NCI-H2171 (cell line): ENCODE measurements at regions not wholly inside any gene's neighbourhood (a gene's known extent, or its start where the extent isn't known, plus 50 kb on each side); places are given as distances from the start of the nearest gene placed in this dataset.

ENCODE experiments used
- DNase-seq: peaks from one replicate; lab custom pipeline; 2025; lab: John Stamatoyannopoulos, UW

DNA sequence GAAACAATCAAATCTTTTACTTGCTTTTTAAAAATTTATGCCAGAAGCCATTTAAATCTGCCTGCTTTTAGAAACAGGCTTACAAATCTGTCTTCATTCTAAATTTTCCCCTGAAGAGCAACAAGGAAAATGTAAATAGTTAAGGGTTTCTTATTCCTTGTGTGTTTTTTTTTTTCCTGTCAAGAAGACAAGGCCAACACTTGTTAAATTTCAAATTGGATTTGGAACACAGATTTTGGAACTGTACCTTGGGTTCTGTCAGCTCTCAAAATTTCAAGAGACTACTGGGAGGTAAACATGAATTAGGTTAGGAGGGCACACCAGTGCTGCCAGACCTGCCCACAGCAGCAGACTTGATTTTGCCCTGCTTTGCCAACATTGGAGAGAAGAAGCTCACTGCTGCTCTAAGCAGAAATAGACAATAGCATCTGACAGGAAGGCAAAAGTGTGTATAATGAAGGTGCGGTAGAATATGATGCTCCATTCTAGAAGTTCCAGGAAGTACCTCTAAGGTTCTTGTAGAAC is 121.7 kb downstream of the NHLRC3 start:
- DNase-seq, result no peak

DNA sequence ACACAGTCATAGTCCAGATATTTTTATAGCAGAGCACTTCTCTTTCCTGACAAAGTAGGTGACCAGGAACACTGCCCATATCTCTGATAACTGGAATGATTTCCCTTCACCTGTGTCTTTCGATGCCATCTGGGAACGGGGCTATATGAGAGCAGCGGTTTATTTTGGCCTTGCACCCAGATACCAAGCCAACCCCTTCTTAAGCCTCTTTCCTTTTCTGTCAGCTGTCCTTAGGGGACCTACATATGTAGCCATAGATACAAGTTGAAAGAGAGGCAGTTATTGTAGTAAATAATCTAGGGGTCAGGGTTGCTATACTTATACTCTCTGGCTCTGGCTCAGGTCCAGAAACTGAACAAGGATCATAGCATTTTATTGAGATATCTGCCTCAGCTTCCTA is 128.8 kb downstream of the NHLRC3 start:
- no peak for DNase-seq

DNA sequence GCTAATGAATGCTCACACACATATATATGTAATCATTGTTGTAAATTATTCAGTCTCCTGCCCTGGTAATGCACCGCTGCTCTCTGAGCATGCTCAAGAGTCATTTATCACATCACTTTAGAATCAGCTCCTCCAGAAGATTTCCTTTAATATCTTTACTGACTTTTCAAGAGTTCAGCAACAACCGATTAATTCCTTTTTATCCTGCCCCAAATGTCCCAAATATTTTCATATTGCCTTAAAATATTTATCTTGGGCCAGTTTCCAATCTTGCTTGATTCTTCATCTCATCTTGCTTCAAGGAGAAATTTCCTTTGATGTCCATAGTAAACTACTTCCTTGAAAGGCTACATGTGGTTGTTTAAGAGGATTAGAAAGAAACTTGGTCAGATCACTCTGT is 132.5 kb downstream of the NHLRC3 start:
- DNase-seq, result no peak

DNA sequence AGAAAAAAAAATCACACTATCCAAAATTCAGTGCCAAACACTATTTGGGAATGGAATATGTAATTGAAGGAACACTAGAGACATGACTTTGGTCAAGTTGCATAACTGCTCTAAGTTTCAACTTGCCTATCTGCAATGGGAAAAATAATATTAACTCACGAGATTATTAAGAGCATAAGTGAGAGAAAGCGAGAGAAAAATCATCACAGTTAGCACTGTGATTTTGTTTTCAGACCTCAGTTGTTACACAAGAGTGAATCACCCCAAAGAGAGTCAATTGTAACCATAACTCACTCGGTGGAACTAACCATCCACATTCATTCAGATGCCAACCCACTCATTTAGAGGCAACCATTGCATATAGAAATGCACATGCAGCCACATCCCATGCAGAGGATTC is 147.1 kb downstream of the NHLRC3 start:
- DNase-seq, result no peak

DNA sequence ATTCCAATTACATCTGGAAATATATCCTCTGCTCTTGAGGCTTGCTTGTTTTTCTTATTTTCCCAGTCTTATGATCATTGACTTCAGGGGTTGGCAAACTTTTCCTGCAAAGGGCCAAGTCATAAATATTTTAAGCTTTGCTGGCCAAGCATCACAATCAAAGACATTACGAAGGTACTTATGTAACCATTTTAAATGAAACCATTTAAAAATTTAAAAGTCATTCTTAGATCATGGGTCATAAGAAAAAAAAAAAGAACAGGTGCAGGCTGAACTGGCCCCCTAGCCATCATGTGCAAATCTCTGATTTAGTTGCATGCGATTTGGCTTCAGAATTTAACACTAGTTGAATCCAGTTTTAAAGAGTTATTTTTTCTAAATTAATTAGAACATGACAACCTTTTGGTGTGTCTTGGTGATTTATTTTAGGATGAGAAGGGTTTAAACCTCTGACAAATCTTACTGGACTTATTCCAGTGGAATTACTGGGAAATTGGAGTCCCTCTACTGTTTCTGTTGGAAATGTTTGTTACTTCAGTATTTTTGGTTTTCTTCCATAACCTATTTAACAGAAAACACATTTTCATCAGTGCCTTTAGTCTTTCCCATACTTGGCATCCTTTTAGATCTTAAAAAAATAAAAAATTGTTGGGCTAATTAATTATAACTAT is 148.1 kb downstream of the NHLRC3 start:
- no peak for DNase-seq

DNA sequence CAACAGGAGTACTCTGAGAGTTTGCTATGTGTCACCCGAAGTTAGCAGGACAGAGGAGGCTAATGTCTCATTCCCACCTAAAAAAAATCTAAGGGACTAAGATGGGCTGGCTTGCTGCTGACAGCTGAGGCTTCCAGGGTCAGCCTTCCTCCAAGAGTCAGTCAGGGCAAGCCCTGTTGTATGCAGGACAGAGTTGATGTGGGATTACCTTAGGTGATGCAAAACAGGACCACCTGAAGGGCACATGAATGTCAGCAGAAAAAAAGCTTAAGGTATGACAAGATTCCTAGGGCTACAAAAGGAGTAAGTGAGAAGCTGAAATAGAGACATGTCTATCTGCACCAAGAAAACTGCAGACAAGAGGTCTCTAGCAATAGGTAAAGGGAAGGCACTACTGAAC is 151.5 kb downstream of the NHLRC3 start:
- DNase-seq, result no peak

DNA sequence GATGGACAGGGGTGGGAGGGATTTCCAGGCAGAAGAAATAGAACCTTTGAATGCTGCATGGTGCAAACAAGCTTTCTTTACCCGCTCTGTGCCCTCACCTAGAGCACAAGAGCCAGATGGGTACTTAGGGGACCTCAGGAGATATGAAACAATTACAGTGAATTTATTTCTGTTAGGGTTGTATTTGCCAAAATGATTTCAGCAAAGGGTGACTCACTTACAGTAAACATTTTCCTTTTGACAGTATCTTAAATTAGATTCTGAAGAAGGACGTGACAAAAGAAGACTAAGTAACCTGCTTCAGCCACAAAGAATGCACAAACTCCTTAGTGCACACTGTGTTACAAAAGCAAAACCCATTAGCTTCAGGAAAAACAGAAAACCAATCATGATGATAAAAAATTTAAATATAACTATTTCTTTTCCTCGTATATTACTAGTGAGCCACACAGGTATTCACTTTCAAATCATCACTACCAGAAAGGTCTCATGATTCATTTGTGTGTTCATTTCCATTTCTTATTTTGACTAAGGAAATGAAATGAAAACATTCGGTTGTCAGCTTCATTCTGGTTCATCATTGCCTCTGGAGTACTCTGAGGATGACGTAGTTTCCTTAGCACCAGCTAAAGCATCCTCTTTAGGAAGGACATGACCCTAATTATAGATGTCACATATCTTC is 158.8 kb downstream of the NHLRC3 start:
- DNase-seq, result no peak

DNA sequence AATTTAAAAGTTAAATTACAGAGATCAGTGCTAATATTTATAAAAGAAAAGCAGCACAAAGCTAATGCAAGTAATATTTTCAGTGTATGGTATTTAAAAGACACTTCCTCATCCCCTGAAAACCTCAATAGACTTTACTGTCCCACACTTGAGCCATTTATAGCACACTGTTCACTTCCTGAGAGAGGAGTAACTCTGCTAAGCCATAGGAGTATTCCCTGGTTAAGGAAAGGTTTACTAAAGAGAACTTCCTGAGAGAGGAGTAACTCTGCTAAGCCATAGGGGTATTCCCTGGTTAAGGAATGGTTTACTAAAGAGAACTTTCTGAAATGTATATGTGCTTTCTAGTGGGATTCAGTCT is 159.4 kb downstream of the NHLRC3 start:
- no peak for DNase-seq

DNA sequence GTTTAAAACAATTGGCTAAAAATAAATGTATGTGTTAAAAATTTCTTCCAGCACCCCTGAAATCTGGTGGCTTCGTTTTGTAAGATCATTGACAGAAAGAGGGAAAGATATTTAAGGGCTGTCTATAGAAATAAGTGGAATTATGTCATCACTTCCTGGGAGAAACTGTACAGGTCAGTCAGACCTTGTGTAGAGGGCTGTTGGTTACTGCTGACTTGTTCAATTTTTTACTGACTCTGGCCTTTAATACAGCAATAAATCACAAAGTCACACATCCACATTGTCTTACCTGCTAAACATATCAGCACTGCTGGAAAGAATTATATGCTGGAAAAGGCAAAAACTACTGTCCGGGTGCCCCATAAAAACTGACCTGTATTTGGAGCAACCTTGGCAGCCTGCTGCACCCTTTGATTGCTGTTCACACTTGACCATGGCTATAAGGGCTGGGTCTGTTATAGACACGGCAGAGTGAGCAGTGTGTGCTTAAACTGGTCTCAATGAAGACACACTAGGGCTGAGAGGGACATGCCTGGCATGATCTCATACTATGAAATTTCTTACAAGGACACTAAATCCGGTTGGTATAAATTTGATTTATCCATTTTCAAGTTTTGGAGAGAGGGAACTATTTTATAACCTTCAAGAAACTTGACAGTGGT is 162.1 kb downstream of the NHLRC3 start:
- no peak for DNase-seq

DNA sequence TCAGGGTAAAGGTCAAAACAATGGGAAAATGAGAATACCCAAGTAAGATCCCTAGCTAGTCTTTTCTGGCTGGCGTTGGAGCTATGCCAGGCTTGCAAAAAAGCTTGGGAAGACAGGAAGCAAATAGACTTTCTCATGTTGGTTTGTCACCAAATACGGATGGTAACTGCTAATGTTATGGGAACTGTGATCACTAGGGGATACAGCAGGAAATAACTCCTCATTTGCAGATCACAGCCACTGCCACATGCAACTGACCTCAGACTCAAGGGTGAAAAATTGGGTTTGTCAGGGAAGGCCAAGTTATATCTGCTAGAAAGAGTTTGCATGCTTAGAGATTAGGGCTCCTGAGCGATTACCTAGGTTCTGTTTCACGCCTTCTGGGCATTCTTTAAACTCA is 162.9 kb downstream of the NHLRC3 start:
- DNase-seq, result no peak

DNA sequence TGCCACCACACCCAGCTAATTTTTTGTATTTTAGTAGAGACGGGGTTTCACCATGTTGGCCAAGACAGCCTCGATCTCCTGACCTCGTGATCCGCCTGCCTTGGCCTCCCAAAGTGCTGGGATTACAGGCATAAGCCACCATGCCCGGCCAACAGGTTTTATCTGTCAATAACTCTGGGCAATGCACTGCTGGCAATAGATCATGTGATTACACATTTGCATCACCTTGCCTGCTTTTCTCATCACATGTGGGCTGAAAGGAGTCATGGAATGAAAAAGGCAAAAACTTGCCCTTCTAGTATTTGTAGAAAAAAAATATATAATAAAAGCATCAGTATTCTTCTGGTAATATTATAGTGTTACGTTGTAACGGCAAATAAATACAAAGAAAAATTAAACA is 164.5 kb downstream of the NHLRC3 start:
- no peak for DNase-seq

DNA sequence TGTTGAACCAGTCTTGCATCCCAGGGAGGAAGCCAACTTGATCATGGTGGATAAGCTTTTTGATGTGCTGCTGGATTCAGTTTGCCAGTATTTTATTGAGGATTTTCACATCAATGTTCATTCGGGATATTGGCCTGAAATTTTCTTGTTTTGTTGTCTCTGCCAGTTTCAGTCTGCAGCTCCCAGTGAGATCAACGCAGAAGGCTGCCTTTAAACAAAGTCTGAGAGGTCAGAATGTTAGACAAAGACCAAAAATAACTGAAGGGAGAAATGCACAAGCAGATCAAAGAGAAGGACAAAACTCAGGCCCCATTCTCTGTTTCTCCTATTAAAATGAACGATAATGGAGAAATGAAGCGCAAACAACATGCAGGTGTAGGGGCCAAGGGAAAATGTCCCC is 170.4 kb downstream of the NHLRC3 start:
- DNase-seq, result no peak

DNA sequence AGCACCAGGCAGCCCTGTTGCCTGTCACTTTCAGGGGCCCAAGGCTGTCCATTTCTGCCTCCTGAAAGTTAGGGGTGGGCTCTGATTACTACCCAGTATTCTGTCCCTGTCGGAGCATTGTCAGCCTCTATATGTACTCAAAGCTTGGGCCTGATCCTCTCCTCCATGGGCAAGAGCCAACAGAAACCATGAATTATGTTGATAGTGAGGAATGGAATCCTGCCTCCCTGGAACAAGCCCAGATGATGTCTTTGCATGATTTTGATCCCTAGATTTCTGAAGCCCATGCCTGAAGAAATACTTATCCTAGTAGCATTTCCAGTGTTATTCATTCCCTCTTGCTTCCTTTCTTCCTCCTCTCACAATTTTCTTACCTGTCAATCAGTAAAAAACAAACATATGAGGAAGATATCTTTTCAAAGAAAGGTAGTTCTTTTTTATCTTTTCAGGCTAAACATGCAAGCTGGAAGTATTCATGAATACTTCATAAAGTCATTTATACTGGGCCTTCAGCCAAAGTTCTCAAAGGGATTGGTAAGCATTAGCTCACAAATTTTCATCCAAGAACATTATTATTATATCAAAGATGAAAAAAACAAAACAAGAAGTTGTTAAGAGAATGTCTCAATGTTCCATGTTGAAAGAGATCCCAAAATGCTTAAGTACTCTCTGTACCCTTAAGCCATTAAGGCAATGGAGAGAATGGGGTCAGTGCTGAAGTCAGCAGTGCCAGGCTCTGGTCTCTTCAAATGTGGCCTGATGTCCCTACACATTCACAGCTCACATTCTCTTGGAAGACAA is 171.7 kb downstream of the NHLRC3 start:
- no peak for DNase-seq

DNA sequence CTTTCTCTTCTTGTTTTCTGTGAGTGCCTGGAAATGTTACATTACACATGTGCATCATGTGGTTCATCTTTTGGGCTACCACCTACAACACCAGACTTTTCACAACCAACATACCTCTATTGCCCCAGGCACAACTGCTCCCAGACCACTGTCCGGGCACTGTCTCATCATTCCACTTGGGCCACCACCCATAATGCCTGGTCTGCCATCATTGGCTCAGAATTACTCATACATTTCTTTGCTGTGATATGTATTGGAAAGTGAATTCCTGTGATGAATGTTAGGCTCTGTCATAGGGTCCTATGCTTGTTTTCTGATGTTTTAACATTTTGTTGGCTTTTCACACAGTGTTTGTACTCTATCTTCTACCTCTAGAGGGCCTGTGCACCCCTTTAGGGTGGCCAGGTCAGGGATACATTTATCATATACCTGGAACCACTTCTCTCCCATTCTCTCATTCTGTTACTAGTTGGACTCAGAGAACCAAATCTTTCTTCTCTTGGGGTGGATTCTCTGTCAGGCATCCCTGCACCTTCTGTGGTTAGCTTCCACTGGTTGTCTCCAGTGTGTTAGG is 172.8 kb downstream of the NHLRC3 start:
- no peak for DNase-seq

DNA sequence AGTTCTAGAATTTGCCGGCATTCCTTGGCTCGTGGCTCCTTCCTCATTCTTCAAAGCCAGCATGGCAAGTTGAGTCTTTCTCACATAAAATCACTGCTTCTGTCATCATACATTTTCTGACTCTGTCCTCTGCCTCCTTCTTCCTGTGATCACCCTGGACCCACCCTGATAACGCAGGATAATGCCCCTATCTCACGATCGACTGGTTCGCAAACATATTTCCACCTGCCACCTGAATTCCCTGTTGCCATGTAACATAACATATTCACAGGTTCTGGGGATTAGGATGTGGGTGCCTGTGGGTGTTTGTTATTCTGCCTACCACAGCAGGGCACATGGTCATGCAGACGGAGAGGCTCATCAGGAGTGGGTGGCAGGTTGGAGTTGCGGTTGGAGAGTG is 177.7 kb downstream of the NHLRC3 start:
- DNase-seq, result no peak

DNA sequence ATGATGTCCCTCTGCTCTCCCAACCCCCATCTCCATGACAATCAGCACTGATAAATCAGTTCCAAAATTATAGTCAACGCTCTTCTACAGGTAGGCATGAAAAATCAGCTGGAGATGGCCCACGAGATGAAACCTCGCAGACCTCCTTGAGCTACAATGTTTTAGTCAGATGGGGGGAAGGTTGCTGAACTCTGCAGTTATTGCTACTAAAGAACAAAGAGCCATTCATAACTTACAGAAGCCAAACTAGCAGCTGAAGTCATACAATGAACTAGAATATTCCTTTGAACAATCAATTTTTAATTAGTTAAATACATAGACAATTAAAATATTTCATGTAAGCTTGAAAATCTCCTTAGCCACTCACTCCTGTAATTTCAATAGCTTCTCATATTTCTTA is 179.2 kb downstream of the NHLRC3 start:
- no peak for DNase-seq

DNA sequence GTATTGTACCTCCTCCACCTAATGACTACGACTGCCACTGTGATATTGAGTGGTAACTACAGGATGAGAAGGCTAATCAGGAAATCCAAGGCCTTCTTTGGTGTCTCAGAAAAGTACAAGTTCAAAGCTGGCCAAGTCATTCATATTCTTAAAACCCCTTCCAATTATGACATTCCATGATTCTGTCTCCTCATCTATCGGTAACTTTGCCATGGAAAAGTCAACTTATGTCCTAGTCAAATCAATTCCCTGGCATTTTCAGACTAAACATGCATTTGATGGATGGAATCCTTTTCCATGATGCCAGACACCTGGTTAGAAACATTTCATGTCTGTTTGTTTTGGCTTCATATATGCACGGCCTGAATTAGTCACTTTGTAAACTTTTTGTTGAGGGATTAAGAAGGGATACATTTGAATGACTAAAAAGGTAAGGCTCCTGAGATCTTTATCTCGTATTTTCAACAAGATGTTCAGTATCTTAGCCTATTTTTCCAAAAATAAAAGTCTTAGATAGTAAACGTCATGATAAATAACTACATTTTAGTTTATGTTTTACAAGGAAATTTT is 186.5 kb downstream of the NHLRC3 start:
- no peak for DNase-seq

DNA sequence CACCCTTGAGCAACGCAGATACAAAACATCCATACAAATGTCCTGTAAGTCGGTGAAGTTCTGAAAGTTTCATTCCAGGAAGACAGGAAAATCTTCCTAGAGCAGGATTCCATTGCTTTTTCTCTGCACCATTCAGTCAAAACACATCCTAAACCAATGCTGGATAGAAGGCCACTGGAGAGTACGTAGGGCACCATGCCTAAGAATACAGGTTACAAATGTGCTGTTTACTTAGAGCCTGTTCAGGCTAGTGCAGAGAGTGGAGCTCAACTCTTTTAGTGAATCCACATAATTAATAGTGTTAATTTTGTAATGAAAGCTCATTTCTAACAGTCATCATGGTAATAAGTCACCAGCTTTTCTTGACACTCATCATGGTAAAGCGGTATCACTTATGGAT is 187.6 kb downstream of the NHLRC3 start:
- no peak for DNase-seq

DNA sequence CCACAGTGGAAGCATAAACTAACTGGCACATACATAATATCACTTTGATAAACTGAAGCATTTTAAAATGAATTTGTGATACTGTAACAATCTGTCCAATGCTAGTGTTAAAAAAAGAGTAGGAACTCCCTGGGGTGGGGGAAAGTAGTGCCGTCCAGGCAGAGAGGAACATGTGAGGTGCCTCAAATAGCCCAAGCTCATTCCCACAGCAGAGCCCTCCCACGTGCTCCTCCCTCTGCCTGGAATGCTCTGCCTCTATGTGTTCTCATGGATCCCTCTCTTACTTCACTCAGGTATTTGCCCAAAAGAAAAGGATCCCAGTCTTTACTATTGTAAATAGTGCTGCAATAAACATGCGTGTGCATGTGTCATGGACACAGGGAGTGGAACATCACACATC is 188.1 kb downstream of the NHLRC3 start:
- no peak for DNase-seq

DNA sequence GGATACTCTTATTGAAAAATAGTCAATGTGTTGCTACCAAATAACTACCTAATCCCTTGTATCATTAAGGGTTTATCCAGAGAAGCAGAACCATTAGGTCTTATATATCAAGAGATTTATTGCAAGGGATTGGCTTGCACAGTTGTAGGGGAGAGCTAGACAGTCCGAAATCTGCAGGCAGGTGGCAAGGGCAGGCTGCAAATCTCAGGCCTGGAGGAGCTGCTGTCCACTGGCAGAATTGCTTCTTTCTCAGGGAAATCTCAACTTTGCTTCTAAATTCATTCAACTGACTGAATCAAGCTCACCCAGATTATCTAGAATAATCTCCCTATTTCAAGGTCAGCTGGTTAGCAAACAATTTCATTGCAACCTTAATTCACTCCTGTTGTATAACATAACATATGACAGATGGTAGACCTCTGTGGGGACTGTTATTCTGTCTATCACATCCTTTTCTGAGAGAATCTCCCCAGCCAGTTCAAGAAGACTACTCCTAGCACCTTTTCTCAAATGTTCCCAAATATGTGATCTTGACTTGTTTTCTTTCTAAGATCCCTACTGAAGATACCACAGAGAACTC is 194.2 kb downstream of the NHLRC3 start:
- DNase-seq, result no peak

DNA sequence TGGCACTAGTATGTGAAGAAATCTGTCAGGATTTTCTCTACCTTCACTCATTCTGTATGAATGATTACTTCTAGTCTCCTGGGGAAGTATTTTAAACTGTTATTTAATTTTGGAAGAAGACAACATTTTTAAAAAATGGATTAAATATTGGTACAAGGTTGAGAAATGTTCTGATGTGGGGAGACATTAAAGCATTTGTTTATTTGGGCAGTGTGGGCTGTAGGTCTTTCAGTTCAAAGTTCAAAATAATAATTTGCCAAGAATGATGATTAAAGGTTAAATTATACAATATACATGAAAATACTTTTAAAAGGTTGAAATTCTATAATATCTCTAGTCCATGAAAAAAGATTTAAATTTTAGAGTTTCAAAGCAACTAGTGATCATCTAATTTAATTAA is 194.7 kb downstream of the NHLRC3 start:
- no peak for DNase-seq

DNA sequence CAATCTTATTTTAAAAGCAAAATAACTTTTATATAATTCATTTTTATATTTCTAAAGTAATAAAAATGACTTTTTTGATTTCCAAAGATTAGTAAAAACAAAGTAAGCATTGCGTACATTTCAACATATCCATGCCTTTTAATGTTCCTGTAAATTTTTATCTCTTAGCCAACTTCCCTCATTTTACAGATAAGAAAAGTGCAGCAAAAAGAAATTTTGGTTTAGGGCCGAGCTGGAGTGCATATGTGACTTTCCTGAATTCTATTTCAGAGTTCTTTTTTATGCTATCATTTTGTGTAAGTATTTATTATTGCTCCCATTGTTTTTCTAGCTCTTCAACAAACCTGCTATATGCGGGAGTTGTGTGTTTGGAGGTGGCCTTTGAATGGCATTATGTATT is 195.3 kb downstream of the NHLRC3 start:
- no peak for DNase-seq
